Body of pancreas (tissue), 4 donors: ENCODE measurements at regions not wholly inside any gene's neighbourhood (a gene's known extent, or its start where the extent isn't known, plus 50 kb on each side); places are given as distances from the start of the nearest gene placed in this dataset.
A peak's percentile ranks its signal among the peaks of the same experiment; 100 is the strongest.

Experiments used
- ATAC-seq: fragments of 150-250 bp; one replicate; pipeline ENCODE4 v1.9.1; 2016
- DNase-seq, 4 donors: peaks; one replicate each; pipeline ENCODE4 v3.0.0-alpha.2; 2019
- H3K27ac ChIP-seq, 4 donors: fragments of 200-600 bp; sonication (generic); 1 replicate in 3 of 4; 2 replicates in 1 of 4; pipeline versions ENCODE4 v1.5.1 to v1.6.1; 2016 to 2019; ENCODE audit warnings: mild to moderate bottlenecking in 1 of 4, mixed read lengths in 1 of 4, moderate library complexity in 1 of 4
- H3K27me3 ChIP-seq, 2 donors: fragments of 200-600 bp; sonication (generic); one replicate each; pipeline ENCODE4 v1.6.0; 2016; ENCODE audit warnings: mild to moderate bottlenecking in 1 of 2
- H3K36me3 ChIP-seq, 2 donors: fragments of 200-600 bp; sonication (generic); replicated peaks in 1 of 2; 2 replicates each; pipeline ENCODE4 v1.5.1; 2016; ENCODE audit warnings: low read depth in 2 of 2; ENCODE audit not compliant: insufficient read depth in 1 of 2
- H3K4me1 ChIP-seq: fragments of 200-600 bp; sonication (generic); one replicate; pipeline ENCODE4 v1.6.0; 2016
- H3K4me3 ChIP-seq, 2 donors: fragments of 200-600 bp; sonication (generic); 1 replicate in 1 of 2; 2 replicates in 1 of 2; pipeline ENCODE4 v1.5.1; 2016 to 2019
- H3K9me3 ChIP-seq, 3 donors: fragments of 200-600 bp; sonication (generic); 1 replicate in 2 of 3; 2 replicates in 1 of 3; pipeline ENCODE4 v1.5.1; 2016
- POLR2A ChIP-seq, 3 donors: fragments of 450-650 bp; IDR thresholded peaks; one replicate each; pipeline ENCODE4 v1.6.1; 2016; ENCODE audit warnings: antibody characterized with exemption in 3 of 3, mild to moderate bottlenecking in 2 of 3
- WGBS, 2 donors: methylation state at CpG; one replicate each; pipeline ENCODE4 v1.1.5; 2017; 5-methylcytosine and 5-hydroxymethylcytosine counted together
- intact Hi-C: fragments of 100-400 bp; cut with DNase I; formaldehyde crosslinking; loops from one replicate; pipeline ENCODE4 v1.15.1; 2023
- TF ChIP-seq, protein P1 (sequence below), 7 experiments: fragments of 450-650 bp in 4 of 7; fragments of 200-600 bp in 3 of 7; sonication (generic) in 3 of 7; IDR thresholded peaks; one replicate each; pipeline ENCODE4 v1.5.1; 2016 to 2019; ENCODE audit warnings: antibody characterized with exemption in 7 of 7

DNA sequence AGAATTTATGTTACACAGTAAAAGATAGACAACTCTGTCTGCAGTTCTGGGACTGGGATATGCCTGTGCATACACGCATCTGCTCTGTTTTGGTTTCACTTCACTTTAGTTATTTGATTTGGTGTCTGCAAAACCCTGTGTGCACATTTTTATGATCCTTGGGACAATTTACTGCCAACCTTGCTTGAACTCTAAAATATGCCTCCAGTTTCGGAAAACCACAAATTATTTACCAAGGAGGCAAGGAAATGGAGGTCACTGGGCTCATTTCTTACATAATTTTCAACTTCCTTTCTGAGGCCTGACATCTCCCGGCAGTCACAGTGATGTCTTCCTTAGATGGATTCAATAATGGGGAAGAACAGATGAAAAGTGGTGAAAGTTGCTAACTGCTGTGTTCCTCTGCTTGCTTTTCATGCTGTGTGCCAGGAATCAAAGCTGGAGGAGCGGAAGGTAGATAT lies 61.2 kb upstream of the TAF11L2 start:
- TF ChIP-seq, protein P1, sequence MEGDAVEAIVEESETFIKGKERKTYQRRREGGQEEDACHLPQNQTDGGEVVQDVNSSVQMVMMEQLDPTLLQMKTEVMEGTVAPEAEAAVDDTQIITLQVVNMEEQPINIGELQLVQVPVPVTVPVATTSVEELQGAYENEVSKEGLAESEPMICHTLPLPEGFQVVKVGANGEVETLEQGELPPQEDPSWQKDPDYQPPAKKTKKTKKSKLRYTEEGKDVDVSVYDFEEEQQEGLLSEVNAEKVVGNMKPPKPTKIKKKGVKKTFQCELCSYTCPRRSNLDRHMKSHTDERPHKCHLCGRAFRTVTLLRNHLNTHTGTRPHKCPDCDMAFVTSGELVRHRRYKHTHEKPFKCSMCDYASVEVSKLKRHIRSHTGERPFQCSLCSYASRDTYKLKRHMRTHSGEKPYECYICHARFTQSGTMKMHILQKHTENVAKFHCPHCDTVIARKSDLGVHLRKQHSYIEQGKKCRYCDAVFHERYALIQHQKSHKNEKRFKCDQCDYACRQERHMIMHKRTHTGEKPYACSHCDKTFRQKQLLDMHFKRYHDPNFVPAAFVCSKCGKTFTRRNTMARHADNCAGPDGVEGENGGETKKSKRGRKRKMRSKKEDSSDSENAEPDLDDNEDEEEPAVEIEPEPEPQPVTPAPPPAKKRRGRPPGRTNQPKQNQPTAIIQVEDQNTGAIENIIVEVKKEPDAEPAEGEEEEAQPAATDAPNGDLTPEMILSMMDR (IDR thresholded peaks at IDR 0.05): no peak
- no peak for TF ChIP-seq POLR2A (IDR thresholded peaks at IDR 0.05)
- ATAC-seq (no peak), DNase-seq (peak in 1 of 4 donors; percentile 11)
- WGBS, 2 donors: 51 to 56% methylated on average over 4 of the region's 4 CpGs
- Histone ChIP-seq H3K9me3 (no peaks in the 10 kb centered on the region), H3K27ac (peak overlapping the region in 1 of 4 donors; percentile 42), H3K4me3 (no peak overlapping the region), H3K36me3 (no peaks in the 10 kb centered on the region), H3K27me3 (no peaks in the 10 kb centered on the region), H3K4me1 (no peaks in the 10 kb centered on the region)
- intact Hi-C loops: no loop called here

DNA sequence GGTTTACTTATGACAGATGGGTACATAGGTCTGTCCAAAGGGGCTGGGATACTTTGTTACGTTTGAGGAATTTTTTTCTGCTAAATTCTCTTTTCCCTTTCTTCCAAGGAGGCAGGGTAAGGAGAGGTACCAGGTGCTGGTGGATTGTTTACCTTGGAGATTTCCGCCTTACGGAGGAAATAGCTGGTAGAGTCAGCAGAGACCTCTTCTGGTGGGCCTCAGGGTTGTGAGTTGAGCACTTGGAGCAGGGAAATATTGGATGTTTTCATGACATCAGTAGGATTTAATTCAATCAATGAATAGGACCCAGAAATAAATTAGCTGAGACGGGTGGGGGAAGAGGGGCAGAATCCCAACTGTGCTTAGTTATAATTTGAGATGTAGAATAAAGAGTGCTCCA lies 60.0 kb upstream of the TAF11L2 start:
- no peaks in the 10 kb centered on the region for H3K27me3 ChIP-seq
- intact Hi-C loops: no loop called here
- no peak for DNase-seq
- H3K4me1 ChIP-seq: no peaks in the 10 kb centered on the region
- H3K9me3 ChIP-seq: no peaks in the 10 kb centered on the region
- ATAC-seq: no peak
- H3K4me3 ChIP-seq: no peak overlapping the region
- TF ChIP-seq, protein P1 (IDR thresholded peaks at IDR 0.05): no peak
- no peak for TF ChIP-seq POLR2A (IDR thresholded peaks at IDR 0.05)
- WGBS, 2 donors: 55 to 57% methylated on average over 4 of the region's 4 CpGs
- no peak overlapping the region for H3K27ac ChIP-seq
- H3K36me3 ChIP-seq: no peaks in the 10 kb centered on the region

DNA sequence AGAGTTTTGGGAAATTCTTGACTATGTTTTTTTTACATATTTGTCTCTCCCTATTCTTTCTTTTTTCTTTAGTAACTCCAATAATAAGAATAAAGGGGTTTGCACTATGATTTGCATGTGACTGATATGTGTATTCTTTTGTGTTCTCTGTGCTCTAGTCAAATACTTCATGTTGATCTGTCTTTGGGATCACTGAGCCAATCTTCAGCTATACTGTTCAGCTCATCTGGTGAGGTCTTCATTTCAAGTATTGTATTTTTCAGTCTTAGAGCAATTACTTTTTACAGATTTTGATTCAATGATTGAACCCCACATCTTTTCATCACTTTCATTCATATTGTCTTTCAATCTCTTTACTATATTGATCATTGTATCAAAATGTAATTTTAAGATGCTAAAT lies 58.1 kb upstream of the TAF11L2 start:
- Histone ChIP-seq H3K36me3 (no peaks in the 10 kb centered on the region), H3K27ac (no peak overlapping the region), H3K4me3 (no peak overlapping the region), H3K4me1 (no peaks in the 10 kb centered on the region), H3K9me3 (no peaks in the 10 kb centered on the region), H3K27me3 (no peaks in the 10 kb centered on the region)
- DNase-seq: no peak
- ATAC-seq: no peak
- intact Hi-C loops: no loop called here
- TF ChIP-seq, protein P1 (IDR thresholded peaks at IDR 0.05): no peak
- TF ChIP-seq POLR2A (IDR thresholded peaks at IDR 0.05): no peak

- ATAC-seq (no peak), DNase-seq (no peak)
- Histone ChIP-seq H3K4me1 (no peaks in the 10 kb centered on the region), H3K9me3 (no peaks in the 10 kb centered on the region), H3K4me3 (no peak overlapping the region), H3K36me3 (no peaks in the 10 kb centered on the region), H3K27ac (no peak overlapping the region), H3K27me3 (no peaks in the 10 kb centered on the region)
- intact Hi-C loops: no loop called here
- TF ChIP-seq POLR2A (IDR thresholded peaks at IDR 0.05): no peak
- TF ChIP-seq, protein P1 (IDR thresholded peaks at IDR 0.05): no peak
These were observed 57.3 kb upstream of the TAF11L2 start for GRCh38 chr5:17440766-17441165.

GRCh38 chr5:17441351-17441750 lies 56.7 kb upstream of the TAF11L2 start:
- no peak overlapping the region for H3K27ac ChIP-seq
- no peaks in the 10 kb centered on the region for H3K36me3 ChIP-seq
- TF ChIP-seq, protein P1 (IDR thresholded peaks at IDR 0.05): no peak
- no peak for TF ChIP-seq POLR2A (IDR thresholded peaks at IDR 0.05)
- H3K9me3 ChIP-seq: no peaks in the 10 kb centered on the region
- H3K27me3 ChIP-seq: no peaks in the 10 kb centered on the region
- H3K4me3 ChIP-seq: no peak overlapping the region
- WGBS, 2 donors: 67 to 73% methylated on average over 3 of the region's 3 CpGs
- no peak for ATAC-seq
- H3K4me1 ChIP-seq: no peaks in the 10 kb centered on the region
- DNase-seq: no peak
- intact Hi-C loops: no loop called here
